Activated T-helper 9 cell treated with anti-CD3 and anti-CD28 coated beads, Interleukin-2, amount 50 U/mL, for 16 hours (primary cell): ENCODE measurements at regions not wholly inside any gene's neighbourhood (a gene's known extent, or its start where the extent isn't known, plus 50 kb on each side); places are given as distances from the start of the nearest gene placed in this dataset.
A peak's percentile ranks its signal among the peaks of the same experiment; 100 is the strongest.

Source experiments
- DNase-seq: peaks from one replicate; pipeline ENCODE4 v3.0.0-alpha.2; 2020; ENCODE audit warnings: low read depth

DNA sequence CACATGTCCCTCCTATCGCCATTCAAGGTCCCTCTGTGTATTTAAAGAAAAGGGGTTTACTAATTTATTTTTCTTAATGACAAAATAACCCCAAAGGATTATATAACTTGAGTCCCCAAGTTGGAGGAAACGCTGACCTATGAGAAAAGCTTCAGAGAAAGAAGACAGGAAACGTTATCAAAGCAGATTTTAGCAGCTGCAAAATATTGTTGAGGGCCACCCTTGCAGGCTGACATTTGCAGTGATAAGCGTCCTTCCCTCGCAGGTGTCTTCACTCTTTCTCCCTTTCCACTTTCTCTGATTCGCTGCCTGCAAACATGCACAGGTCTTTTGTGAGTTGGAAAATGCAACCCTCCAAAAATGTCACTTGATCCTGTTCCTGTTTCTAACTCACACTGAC lies 103.2 kb upstream of the RIPOR2 start:
- no peak for DNase-seq

DNA sequence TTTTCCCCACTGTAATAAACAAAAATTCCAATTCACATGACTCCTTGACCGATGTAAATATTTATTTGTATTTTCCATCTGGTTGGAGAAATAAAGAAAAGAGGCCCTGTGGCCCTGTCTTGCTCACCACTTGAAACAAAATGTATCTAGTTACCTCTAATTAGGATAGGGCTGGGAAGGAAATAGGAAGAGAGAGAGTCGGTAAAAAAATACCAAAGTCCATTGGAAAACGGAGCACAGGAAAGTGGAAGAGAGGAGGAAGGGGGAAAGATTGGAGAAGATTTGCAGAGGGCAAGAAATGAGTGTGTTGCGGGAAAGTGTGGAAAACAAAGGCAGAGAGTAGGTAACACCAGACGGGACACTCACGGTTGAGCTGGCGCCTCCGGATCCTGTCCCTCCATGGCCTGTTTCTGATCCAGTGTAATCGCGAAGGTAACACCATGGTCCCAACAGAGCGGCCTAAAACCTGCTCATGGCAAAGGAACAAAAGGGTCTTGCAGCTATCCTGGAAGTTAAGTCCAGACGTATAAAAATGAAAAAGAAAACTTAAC lies 105.8 kb upstream of the RIPOR2 start:
- no peak for DNase-seq

DNA sequence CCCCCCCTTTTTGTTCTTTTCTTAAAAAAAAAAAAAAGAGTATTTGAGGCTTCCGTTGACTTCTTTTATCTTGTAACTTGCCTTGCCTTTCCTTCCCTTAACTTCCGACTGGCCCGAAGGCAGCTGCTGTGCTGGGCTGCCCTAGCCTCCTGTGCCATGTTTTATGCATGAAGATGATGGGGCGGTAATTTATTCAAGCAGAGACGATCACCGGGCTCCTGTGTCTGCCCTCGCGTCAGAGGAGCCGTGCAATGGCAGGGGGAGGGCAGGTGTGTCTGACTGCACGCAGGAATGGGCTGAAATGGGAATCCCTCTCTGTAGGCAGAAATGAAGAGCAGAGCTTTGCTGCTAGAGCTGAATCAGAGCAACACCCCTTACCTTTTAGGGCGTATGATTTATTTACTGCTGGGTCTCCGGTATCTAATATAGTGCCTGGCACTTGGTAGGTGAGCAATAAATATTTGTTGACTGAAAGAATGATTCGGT lies 106.3 kb upstream of the RIPOR2 start:
- peak; percentile 47 for DNase-seq

DNA sequence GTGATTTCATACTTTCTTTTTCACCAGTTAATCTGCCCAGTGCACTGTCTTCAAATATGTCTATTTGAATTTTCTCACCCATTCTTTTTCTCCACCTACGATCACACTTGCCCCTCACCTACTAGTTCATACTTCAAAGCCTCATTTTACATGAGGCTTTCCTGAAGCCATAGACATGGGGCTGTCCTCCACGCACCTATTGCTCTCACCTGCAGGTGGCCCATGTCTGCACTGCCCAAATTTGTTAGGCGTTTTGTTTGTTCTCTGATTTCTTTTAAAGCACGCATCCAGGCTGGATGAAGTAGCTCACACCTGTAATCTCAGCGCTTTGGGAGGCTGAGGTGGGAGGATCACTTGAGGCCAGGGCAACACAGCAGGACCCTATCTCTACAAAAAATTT lies 106.8 kb upstream of the RIPOR2 start:
- no peak for DNase-seq

DNA sequence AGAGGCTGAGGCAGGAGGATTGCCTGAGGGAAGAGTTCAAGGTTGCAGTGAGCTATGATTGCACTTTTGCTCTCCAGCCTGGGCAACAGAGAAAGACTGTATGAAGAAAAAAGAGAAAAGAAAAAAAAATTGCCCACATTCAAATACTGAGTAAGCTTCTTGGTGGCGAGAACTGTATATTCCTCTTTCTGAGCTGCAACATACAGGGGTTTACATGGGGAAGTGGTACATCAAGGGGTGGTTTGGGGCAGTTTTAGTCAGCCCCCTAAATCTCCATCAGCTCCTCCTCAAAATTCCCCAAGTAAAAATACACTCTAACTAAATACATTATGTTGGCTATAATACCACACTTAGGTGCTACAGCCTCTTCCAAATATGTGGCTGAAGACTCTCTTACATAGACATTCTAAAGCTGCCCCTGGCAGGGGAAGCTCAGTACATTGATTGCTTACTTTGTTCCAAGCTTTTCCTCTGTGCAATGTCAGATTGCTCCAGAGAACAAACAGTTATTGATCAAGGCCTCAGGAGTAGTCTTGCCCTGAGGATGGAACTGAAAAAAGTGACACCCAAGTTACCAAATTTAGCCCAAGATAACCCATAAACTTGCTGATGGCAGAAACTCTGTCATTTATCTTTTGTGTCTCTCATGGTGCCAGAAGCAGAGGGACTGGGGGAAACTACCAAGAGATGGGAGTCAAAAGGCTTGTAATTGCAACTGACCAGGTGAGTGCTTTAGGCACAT lies 107.4 kb upstream of the RIPOR2 start:
- DNase-seq = no peak

DNA sequence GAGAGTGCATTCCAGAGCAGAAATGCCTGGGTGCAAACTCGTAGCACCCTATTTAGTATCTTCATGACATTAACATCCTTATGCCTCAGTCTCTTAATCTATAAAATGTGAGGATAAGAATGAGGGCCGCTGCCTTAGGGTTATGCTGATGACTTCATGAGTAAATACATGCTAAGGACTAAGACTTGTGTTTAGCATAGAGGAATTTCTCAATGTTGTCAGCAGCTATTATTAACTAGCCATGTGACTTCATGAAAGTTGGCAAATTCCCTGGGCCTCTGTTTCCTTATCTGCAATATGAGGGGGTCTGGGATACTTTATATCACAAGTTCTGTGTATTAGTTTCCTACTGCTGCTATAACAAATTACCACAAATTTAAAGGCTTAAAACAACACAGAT lies 108.1 kb upstream of the RIPOR2 start:
- DNase-seq = no peak

DNA sequence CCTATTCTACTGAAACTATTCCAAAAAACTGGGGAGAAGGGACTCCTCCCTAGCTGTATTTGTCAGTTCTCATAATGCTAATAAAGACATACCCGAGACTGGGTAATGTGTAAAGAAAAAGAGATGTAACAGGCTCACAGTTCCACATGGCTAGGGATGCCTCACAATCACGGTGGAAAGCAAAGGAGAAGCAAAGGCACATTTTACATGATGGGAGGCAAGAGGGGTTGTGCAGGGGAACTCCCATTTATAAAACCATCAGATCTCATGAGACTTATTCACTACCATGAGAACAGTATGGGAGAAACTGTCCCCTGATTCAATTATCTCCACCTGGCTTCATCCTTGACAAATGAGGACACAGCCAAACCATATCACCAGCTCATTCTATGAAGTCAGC lies 111.2 kb upstream of the RIPOR2 start:
- no peak for DNase-seq

DNA sequence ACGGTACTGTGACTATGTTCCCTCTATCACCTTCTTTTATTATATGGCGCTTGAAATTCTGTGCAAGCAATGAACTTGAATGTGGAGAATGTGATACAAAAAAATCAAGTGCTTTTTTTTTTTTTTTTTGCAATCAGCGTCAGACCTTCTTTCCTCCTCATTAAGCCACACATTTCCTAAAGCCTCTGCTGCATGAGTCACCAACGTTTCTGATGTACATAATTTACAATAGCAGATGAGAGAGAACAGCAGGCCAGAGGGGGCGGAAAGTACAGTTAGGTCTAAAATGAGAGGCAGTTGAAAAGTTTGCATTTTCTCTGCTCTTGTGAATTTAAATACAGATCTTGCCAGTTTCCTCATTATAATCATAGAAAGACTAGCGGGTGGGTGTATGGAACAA lies 114.6 kb upstream of the RIPOR2 start:
- DNase-seq = peak; percentile 38

DNA sequence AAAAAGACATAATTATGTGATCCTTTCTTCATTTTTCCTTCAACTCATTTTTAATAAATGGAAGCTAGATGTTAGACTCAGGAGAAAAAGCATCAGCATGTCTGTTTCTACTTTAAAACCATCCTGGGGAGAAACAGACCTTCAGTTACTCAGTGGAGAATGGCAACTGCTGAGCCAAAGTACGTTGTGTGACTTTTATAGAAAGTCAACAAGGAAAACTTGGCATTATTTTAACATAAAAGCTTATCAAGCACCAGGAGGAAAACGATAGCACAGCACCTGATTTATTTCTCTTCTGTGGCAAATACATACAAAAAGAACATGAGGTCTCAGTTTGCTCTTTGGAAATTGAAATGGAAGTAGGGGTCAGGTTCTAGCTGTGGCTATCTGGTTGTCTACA lies 115.3 kb upstream of the RIPOR2 start:
- DNase-seq = no peak

DNA sequence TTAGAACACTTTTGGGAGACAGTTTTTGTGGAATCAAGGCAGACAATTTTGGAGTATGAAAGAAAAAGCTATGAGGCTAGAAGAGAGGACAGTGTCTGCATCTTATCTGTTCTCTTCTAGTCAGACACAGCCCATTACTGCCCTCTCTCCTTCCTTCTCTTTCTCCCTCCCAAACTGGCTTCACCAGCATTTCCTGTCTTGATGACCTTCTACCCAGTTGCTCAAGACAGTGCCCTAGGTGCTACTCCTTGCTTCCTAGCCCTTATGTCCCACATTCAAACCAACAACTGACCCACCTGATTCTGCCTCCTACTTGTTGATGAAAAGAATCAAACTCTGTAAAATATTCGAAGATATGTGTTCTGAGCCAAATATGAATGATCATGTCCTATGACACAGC lies 116.4 kb upstream of the RIPOR2 start:
- DNase-seq = no peak

DNA sequence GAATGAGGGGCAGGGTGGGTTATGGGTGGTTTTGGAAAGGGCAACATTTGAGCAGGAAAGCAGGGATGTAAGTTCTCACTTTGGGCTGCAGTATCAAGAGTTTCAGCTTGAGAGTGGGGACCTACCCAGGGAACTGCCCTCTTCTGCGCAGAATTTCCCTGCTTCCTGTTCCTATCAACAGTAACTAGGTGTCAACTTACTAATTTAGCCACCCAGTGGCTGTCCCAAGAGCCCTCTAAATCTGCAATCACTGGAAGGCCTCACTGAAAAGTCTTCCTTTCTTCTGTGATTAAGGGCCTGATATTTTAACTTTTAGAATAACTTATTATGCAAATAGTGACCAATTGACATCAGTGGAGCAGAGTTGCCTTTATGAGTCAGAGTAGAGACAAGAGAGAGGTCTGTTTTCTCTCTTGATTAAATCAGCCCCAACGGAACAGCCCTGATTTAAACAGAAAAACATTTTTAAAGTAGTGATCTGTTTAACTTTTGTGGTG lies 118.2 kb upstream of the RIPOR2 start:
- DNase-seq = no peak

DNA sequence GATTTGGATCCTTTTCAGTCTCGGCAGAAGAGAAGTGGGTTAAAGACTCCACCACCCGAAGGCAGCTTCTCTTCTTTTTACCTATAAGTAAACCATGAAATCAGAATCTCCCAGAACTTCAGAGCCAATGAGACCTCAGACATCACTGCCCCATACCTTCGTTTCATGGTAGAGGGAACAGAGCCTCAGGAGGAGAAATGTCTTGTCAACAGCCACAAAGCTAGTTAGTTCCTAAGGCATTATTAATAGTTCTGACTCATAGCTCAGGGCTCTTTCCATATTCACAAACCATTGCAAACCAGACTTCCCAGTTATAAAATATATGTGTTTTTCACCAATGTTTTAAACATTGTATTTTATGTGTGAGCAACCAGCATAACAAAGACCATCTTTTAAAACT lies 118.7 kb upstream of the RIPOR2 start:
- DNase-seq = no peak

DNA sequence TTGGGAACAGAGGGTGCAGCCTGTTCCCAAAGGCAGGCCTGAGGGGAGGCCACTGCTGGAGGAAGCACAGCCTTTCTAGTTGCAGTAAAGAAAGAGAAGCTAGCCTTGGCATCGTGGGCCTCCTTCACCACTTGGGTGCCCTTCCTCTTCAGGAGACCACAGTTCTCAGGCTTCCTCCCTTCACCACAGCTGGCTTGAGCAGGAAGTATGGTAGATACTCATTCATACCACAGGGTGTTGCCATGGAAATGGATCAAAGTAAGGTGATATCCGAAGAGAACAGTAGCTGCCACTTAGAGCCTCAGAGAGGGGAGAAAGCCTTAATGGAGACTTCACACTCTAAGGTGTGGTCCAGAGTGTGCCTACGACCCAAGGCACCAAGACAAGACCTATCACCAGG lies 120.4 kb upstream of the RIPOR2 start:
- no peak for DNase-seq

DNA sequence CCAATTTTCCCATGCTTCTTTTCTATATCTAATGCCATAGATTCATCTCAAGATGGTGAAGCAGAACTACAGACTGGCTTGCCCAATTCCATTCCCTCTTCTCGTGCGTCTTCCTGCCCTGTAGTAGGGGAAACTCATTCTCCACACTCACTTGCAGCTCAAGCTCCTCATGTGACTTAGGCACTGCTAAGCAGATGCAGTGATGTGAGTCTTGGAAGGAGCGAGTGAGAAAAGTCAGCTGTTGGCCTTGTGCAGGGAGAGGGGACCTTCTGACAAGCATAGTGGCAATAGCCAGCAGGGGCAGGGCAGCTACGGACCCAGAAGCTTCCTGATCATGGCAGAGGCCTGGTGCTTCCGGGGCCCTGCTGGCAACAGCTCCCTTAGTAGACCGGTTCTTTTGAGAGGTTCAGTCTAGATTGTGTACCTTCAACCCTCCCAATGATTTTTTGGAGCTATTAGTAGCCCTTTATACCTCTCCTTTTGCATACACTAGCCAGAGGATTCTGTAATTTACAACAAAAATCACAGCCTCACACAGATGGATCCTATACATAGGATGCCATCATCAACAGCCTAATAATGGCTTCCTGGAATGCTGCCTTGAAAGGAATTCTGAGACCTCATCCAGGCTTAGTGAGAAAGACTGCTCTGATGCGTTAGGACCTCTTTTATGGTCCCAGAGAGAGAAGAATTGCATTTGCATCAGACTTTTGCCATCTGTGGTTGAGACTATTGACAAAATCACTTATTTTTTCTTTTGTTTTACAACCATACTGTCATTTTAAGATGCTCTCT lies 121.5 kb upstream of the RIPOR2 start:
- DNase-seq = no peak

DNA sequence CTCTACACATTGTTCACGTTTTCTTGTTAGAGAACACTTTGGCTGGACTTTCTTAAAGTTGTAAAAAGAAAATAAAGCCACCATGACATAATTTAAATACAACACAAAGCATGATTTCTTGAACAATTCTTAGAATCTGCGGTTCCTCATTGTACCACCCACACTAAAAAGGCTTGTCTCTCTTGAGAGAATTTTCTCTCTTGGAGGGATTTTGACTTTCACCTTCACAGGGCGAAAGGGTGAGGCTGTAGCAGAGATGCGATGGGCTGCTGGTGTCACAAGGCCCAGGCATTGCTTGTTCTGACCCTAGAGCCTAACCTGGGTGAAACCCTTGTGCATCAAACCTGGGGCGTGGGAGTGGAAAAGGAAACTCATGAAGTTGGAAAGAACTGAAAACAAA lies 122.7 kb upstream of the RIPOR2 start:
- no peak for DNase-seq

DNA sequence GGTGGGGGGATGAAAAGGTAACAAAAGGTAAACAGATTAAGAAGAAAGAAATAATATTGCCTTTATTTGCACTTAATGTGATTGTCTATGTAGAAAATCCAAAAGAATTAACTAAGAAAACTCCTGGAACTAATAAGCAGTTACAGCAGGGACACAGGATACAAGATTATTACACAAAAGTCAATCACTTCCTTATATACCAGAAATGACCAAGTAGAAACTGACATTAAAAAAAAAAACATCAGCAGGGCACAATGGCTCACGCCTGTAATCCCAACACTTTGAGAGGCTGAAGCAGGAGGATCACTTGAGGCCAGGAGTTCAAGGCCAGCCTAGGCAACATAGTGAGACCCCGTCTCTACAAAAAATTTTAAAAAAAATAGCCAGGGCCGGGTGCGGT lies 123.2 kb upstream of the RIPOR2 start:
- DNase-seq = no peak

DNA sequence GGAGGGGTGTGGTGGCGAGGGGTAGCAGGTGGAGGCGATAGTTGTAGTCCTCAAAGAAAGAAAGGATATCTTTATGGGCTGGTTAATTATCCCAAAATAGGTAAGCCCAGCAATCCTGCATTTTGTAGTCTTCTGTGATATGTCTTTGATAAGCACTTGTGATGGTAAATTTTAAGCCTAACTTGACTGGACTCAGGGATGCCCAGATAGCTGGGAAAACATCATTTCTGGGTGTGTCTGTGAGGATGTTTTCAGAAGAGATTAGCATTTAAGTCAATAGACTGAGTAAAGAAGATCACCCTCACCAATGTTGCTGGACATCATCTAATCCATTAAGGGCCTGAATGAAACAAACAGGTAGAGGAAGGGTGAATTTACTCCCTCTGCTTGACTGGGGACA lies 124.8 kb upstream of the RIPOR2 start:
- no peak for DNase-seq

DNA sequence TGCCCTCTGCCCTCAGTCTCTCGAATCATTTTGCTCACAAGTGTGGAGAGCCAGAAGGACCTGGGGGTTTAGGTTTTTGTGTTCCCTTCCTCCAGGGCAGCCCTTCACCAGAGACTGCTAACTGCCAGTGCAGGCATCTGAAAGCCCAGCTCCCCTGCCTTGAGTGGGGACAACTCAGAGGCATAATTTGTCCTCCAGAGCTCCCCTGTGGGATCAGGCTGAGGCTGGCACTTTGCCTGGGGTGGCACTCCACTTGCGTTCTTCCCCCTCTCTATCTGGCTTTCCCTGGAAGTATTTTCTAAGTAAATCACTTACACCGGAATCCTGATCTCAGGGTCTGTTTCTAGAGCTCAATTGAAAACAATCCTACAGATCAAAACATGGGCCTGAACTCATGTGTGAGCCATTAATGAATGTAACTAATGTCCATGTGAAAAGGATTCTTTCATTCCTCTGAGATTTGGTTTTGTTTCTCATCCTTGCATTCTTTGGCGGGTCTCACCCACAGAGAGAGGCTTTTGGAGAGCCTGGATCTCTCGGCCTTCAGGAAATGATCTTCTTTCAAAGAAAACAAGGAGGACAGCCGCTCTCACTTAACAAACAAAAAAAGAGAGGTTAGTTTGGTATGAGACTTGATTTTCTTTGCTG lies 125.7 kb upstream of the RIPOR2 start:
- no peak for DNase-seq

DNA sequence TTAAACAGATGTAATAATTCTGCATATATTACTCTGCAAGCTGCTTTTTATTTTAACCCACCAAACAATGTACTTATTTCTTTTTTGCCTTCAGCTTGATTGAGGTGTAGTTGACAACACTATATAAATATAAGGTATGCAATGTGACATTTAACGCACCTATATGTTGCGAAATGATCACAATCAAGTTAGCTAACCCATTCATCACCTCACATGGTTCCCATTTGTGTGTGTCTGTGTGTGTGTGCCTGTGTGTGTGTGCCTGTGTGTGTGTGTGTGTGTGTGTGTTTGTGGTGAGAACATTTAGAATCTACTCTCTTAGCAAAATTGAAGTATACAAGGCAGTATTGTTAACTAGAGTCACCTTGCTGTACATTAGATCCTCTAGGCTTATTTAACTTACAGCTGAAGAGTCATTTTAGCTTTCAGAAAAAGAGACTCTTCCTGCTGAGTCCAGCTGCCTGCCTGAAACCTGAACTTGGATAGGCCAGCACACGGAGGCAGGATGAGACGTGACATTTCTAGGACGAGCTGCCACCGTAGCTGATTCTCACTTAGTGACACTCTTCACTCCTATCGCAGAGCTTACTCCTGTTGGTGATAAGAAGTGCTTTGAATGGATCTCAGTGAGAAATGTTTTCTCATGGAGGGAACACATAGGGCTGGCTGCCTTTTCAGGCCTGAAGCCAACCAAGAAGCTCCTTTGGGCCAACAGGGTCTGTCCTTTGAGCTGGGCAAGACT lies 126.5 kb upstream of the RIPOR2 start:
- DNase-seq = no peak

DNA sequence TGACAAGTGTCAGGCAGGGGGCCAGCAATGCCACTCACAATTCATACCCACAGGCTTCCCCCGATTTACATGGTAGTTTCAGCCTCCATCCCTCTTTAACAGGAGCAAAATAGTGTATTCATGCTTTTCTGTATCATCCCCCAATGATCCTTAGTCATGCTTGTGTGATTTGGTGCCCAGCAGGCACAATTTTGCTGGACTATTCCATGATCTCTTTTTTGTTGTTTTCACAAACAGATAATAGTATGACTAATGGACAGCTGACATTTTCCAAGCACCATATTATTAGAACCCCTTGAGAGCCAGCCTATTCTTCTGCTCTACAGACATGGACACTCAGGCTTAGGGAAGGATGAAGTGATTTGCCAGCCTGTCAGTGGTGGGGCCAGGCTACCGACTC lies 128.2 kb upstream of the RIPOR2 start:
- DNase-seq = no peak

DNA sequence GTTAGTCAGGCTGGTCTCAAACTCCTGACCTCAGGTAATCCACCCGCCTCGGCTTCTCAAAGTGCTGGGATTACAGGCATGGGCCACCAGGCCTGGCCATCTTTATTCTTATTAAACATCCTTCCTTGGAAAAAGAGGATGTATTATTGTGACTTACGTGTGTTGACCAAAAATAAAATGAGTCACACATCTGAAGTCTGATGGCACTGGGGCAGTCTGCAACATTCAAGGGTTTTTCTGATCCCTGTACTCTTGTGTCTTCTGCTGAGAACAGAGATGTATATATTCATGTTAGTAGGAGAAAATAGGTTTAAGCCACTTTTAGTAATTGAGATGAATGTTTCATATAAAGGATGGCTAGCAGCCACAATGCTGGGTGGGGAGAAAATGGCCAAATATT lies 129.9 kb upstream of the RIPOR2 start:
- DNase-seq = no peak

DNA sequence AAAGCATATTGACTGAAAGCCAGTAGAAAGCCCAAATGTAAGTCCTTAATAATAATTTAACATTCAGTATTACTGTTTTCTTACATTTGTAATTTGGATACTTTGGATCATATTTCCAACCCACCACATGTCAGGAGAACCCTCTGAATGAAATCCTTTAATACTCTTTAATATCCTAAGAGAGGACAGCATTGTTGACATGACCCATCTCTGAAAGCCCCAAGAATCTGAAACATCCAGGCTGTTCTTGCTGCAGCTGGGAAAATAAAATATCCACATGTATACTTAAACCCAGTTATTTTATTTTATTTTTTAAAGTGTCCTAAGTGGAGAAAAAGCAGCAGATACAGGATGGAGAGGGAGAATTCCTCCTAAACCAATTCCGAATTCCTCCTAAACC lies 130.8 kb upstream of the RIPOR2 start:
- DNase-seq = no peak
